GM19238 (cell line): ENCODE measurements at regions not wholly inside any gene's neighbourhood (a gene's known extent, or its start where the extent isn't known, plus 50 kb on each side); places are given as distances from the start of the nearest gene placed in this dataset.

Experiments used
- DNase-seq: peaks from one replicate; pipeline ENCODE4 v3.0.0; 2011; ENCODE audit warnings: low spot score; ENCODE audit not compliant: insufficient read length

- DNase-seq: no peak
Observed at GRCh38 chr4:85391071-85391470, 83.9 kb upstream of the ARHGAP24 start.

- DNase-seq: peak; percentile 2
Observed at GRCh38 chr4:85391589-85392410, 83.2 kb upstream of the ARHGAP24 start.

GRCh38 chr4:85393201-85393600 lies 81.7 kb upstream of the ARHGAP24 start:
- no peak for DNase-seq

GRCh38 chr4:85398276-85398675 lies 76.7 kb upstream of the ARHGAP24 start:
- no peak for DNase-seq

- no peak for DNase-seq
Observed at GRCh38 chr4:85399270-85399669, 75.7 kb upstream of the ARHGAP24 start.

GRCh38 chr4:85402371-85402770 lies 72.6 kb upstream of the ARHGAP24 start:
- DNase-seq: no peak

- DNase-seq: no peak
Observed at GRCh38 chr4:85406185-85406584, 68.8 kb upstream of the ARHGAP24 start.

GRCh38 chr4:85407546-85407945 lies 67.4 kb upstream of the ARHGAP24 start:
- no peak for DNase-seq

GRCh38 chr4:85408301-85408700 lies 66.6 kb upstream of the ARHGAP24 start:
- no peak for DNase-seq

- DNase-seq: no peak
Observed at GRCh38 chr4:85409251-85409650, 65.7 kb upstream of the ARHGAP24 start.

- DNase-seq: no peak
Observed at GRCh38 chr4:85411386-85411785, 63.6 kb upstream of the ARHGAP24 start.

GRCh38 chr4:85414972-85415371 lies 60.0 kb upstream of the ARHGAP24 start:
- DNase-seq: no peak

- DNase-seq: no peak
Observed at GRCh38 chr4:85416094-85416493, 58.9 kb upstream of the ARHGAP24 start.

GRCh38 chr4:85419103-85419502 lies 55.8 kb upstream of the ARHGAP24 start:
- DNase-seq: no peak

- no peak for DNase-seq
Observed at GRCh38 chr4:85420831-85421230, 54.1 kb upstream of the ARHGAP24 start.

GRCh38 chr4:85423431-85423830 lies 51.5 kb upstream of the ARHGAP24 start:
- no peak for DNase-seq
